Left lung (tissue), 4 donors: ENCODE measurements at regions not wholly inside any gene's neighbourhood (a gene's known extent, or its start where the extent isn't known, plus 50 kb on each side); places are given as distances from the start of the nearest gene placed in this dataset.

Source experiments
- ATAC-seq: fragments of 200-7000 bp; cut with Tn5 transposase; one replicate; pipeline ENCODE4 v1.9.1; 2020; ENCODE audit warnings: moderate library complexity
- DNase-seq, 4 donors: peaks; one replicate each; pipeline ENCODE4 v3.0.0-alpha.2; 2013 to 2020
- H3K27ac ChIP-seq, 2 donors: fragments of 200-600 bp; sonication (generic) in 1 of 2; one replicate each; pipeline versions ENCODE4 v1.5.0 to v1.8.0; 2020 to 2021
- H3K27me3 ChIP-seq, 2 donors: fragments of 200-600 bp; sonication (generic) in 1 of 2; one replicate each; pipeline versions ENCODE4 v1.5.0 to v1.8.0; 2020 to 2021
- H3K36me3 ChIP-seq, 2 donors: fragments of 200-600 bp; sonication (generic) in 1 of 2; one replicate each; pipeline versions ENCODE4 v1.5.0 to v1.8.0; 2020 to 2021
- H3K4me1 ChIP-seq, 2 donors: fragments of 200-600 bp; one replicate each; pipeline ENCODE4 v1.8.0; 2021
- H3K4me3 ChIP-seq, 2 donors: fragments of 200-600 bp; sonication (generic) in 1 of 2; one replicate each; pipeline versions ENCODE4 v1.5.0 to v1.8.0; 2020 to 2021; ENCODE audit warnings: mild to moderate bottlenecking in 1 of 2
- H3K9me3 ChIP-seq, 2 donors: fragments of 200-600 bp; sonication (generic) in 1 of 2; one replicate each; pipeline versions ENCODE4 v1.5.0 to v1.8.0; 2020 to 2021
- intact Hi-C, 2 donors: fragments of 100-400 bp; cut with DNase I; formaldehyde crosslinking; loops; one replicate each; pipeline versions ENCODE4 v1.11.2 to v1.14.2; 2022
- TF ChIP-seq, protein P1 (sequence below), 2 donors: fragments of 200-600 bp; sonication (generic) in 1 of 2; IDR thresholded peaks; one replicate each; pipeline versions ENCODE4 v1.5.0 to v1.8.0; 2021; ENCODE audit warnings: antibody characterized with exemption in 2 of 2
- donor health status: DM: no; HTN: yes; CAD: no.
- donor health status: DM: no; HTN: no; CAD: no.

DNA sequence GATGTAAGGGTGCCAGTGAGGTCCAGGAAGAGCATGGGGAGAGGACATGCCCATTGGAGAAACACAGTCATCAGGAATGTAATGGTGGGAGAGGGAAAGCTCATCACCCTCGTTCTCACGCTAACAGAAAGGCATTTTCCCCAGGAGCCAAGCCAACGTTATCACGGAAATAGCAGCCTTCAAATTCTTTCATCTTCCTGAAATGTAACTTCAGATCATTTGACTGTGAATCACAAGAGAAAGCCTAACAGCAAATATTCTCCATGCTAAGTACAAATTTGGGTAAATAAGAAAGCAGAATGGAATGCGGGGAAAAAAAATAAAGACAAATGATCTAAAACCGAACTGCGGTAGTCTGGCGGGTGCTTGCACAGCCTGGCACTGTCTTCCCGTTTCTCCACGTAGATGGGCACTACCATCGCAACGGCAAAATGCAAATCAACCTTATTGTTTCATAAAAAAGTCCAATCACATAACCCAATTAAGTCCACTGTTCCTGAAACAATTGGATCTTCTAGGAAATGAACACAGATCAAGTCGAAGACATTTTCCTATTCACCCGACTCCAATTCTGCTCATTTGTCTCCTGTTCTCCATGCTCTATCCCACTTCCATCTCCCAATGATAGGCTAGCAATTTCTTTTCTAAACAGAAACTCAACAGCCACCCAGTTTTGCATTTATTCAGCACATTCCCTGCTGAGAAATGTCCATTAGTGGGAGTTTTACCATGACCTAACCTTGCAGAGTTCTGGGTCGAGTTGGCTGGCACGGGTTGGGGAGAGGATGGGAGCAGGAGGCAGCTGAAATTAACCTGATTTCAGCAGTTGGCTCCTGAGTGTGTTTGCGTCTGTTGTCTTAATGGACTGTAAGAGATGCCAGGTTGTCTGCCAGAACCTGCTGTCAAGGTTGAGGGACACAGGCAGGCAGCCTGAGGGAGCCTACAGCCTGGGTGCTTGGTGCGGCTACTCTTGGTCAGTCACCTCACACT, 74.6 kb upstream of the FRMD4A start:
- Histone ChIP-seq H3K36me3 (no peaks in the 10 kb centered on the region), H3K4me1 (no peaks in the 10 kb centered on the region), H3K9me3 (no peaks in the 10 kb centered on the region), H3K27ac (no peak overlapping the region), H3K4me3 (no peak overlapping the region), H3K27me3 (peaks cover 0 to 9% of the 10 kb centered on the region in 2 donors)
- intact Hi-C loops = no loop called here
- ATAC-seq (peak; percentile 24), DNase-seq (no peak)
- TF ChIP-seq, protein P1, sequence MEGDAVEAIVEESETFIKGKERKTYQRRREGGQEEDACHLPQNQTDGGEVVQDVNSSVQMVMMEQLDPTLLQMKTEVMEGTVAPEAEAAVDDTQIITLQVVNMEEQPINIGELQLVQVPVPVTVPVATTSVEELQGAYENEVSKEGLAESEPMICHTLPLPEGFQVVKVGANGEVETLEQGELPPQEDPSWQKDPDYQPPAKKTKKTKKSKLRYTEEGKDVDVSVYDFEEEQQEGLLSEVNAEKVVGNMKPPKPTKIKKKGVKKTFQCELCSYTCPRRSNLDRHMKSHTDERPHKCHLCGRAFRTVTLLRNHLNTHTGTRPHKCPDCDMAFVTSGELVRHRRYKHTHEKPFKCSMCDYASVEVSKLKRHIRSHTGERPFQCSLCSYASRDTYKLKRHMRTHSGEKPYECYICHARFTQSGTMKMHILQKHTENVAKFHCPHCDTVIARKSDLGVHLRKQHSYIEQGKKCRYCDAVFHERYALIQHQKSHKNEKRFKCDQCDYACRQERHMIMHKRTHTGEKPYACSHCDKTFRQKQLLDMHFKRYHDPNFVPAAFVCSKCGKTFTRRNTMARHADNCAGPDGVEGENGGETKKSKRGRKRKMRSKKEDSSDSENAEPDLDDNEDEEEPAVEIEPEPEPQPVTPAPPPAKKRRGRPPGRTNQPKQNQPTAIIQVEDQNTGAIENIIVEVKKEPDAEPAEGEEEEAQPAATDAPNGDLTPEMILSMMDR (IDR thresholded peaks at IDR 0.05) = no peak

- Histone ChIP-seq H3K27ac (no peak overlapping the region), H3K9me3 (no peaks in the 10 kb centered on the region), H3K4me1 (no peaks in the 10 kb centered on the region), H3K36me3 (no peaks in the 10 kb centered on the region), H3K4me3 (no peak overlapping the region), H3K27me3 (peaks cover 0 to 9% of the 10 kb centered on the region in 2 donors)
- no peak for DNase-seq
- no peak for ATAC-seq
- intact Hi-C loops = no loop called here
- TF ChIP-seq, protein P1 (IDR thresholded peaks at IDR 0.05) = no peak
These were observed 73.3 kb upstream of the FRMD4A start for GRCh38 chr10:14403881-14404623.

DNA sequence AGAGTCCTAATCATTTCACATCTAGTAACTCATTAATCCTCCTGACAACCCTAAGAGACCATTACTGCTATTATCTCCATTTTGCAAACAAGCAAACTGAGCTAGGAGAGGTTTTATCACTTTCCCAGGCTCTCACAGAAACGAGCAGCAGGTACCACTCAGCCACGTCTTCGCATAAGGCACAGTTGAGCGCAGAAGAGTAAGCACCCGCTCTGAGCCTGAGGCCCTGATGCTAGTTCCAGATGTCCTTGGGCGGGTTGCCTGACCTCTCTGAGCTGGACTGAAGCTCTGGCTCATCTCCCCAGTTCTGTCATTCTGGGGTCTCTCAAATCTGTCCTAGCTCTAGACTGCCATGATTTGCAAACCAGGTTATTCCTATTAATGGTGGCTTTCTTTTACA, 72.6 kb upstream of the FRMD4A start:
- TF ChIP-seq, protein P1 (IDR thresholded peaks at IDR 0.05) = no peak
- DNase-seq = no peak
- Histone ChIP-seq H3K9me3 (no peaks in the 10 kb centered on the region), H3K4me1 (no peaks in the 10 kb centered on the region), H3K36me3 (no peaks in the 10 kb centered on the region), H3K27ac (no peak overlapping the region), H3K27me3 (peaks cover 0 to 9% of the 10 kb centered on the region in 2 donors), H3K4me3 (no peak overlapping the region)
- no peak for ATAC-seq
- intact Hi-C loops = no loop called here

DNA sequence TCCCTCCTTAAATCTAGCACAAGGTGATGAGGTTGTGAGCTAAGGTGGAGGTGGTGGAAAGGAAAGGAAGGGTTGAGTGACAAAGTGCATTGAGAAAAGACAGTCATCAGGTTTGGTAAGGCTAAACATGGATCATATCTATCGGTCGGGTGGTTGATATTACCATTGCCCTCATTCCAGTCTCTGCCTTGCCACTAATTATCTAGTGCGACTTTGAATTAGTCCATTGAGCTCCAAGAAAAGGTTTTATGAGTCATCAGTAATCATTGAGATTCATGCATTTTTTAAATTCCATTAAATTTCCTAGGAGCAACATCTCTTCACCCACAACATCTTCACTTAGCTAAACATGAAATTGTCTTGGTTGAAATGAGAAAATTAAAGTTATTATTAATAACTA, 68.9 kb upstream of the FRMD4A start:
- peaks cover 0 to 4% of the 10 kb centered on the region in 2 donors for H3K27me3 ChIP-seq
- no peak overlapping the region for H3K4me3 ChIP-seq
- H3K27ac ChIP-seq = no peak overlapping the region
- H3K4me1 ChIP-seq = no peaks in the 10 kb centered on the region
- H3K9me3 ChIP-seq = no peaks in the 10 kb centered on the region
- intact Hi-C loops = no loop called here
- ATAC-seq = no peak
- H3K36me3 ChIP-seq = no peaks in the 10 kb centered on the region
- TF ChIP-seq, protein P1 (IDR thresholded peaks at IDR 0.05) = no peak
- no peak for DNase-seq

DNA sequence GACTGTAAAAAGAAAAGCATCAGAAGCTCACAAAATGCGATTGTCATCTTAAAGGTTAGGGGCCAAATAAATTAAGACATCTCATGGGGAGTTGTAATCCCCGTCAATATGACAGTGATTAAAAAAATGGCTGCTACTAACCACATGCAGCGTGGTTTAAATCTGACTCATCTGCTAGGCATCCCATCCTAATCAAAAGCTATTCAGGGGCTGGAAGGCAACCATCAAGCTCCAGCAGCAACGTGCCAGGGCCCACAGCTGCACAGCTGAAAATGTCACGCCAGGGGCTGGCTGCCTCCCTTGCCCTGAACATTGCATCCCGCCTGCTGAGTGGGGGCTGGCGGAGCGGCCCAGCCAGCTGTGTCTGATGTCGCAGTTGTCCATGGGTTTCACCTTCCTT, 66.3 kb upstream of the FRMD4A start:
- Histone ChIP-seq H3K36me3 (no peaks in the 10 kb centered on the region), H3K9me3 (no peaks in the 10 kb centered on the region), H3K27ac (no peak overlapping the region), H3K4me3 (no peak overlapping the region), H3K4me1 (no peaks in the 10 kb centered on the region), H3K27me3 (no peaks in the 10 kb centered on the region)
- intact Hi-C loops = no loop called here
- peak; percentile 40 to 76 (median 59) for DNase-seq
- peak; percentile 81 for ATAC-seq
- TF ChIP-seq, protein P1 (IDR thresholded peaks at IDR 0.05) = no peak
